ENCODE measurements at regions not wholly inside any gene's neighbourhood (a gene's known extent, or its start where the extent isn't known, plus 50 kb on each side); places are given as distances from the start of the nearest gene placed in this dataset.

DNA sequence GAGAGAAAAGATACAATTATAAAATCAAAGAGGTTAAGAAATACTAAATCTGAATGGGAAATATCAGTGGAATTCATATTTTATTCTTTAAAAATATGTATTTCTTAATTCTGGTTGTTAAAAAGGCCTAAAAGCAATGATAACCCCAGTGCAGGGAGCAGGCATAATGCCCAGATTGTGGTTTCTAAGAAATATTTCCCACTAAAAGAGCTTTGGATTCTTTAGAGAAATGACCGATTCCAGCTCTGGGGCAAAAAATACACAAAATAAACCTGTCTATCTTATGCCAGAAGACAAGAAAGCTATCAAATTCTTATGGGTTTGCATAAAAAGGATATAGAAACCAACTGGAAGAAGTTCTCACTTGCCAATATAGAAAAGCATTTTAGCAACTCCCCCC lies 71.6 kb downstream of the PDE6H start:
- no peaks in the 10 kb centered on the region for H3K27me3 ChIP-seq (ENCODE audit: control insufficient read depth, insufficient read depth, low read length)
- ChIA-PET CTCF (no interaction called here), POLR2A (ENCODE audit: unreplicated experiment) (no interaction called here)
- H2AK9ac ChIP-seq (replicated peaks; ENCODE audit: low read depth, low read length, poor library complexity): no peak overlapping the region
- no peak overlapping the region for H2AFZ ChIP-seq (replicated peaks; ENCODE audit: low read length, poor library complexity)
- H3K4me3 ChIP-seq (ENCODE audit: insufficient read depth, low read depth, low read length): no peak overlapping the region
- no peak overlapping the region for H2BK5ac ChIP-seq (ENCODE audit: low read depth, low read length, poor library complexity, severe bottlenecking)
- no peak overlapping the region for H3K56ac ChIP-seq (ENCODE audit: extremely low read depth, insufficient read depth, low read length)
- intact Hi-C loops (cut with micrococcal nuclease): no loop called here
- no peak overlapping the region for H2BK15ac ChIP-seq (ENCODE audit: low read depth, low read length)
- BruUV-seq (replicated peaks): no TSS peak
- H3K9me3 ChIP-seq (ENCODE audit: control insufficient read depth, insufficient read depth, low read length): no peaks in the 10 kb centered on the region
- no peak overlapping the region for H3K27ac ChIP-seq (ENCODE audit: insufficient read depth, low read length)
- no peak overlapping the region for H3K4ac ChIP-seq (ENCODE audit: low read depth, low read length)
- no peak overlapping the region for H2BK120ac ChIP-seq (ENCODE audit: low read depth, low read length)
- no peak overlapping the region for H3K4me2 ChIP-seq (ENCODE audit: low read depth, low read length)
- H2AK5ac ChIP-seq (ENCODE audit: low read depth, low read length): no peak overlapping the region
- in situ Hi-C loops (cut with MboI; ENCODE audit: low sequenced_read_pairs): no loop called here
- no peaks in the 10 kb centered on the region for H4K20me1 ChIP-seq (ENCODE audit: insufficient read depth, low read length)
- ATAC-seq (ENCODE audit: low read depth): no peak
- no CpG with 5 or more reads among the region's 1 CpG for WGBS, 2 experiments (ENCODE audit: extremely low coverage in 2 of 2, insufficient read length in 1 of 2)
- no peaks in the 10 kb centered on the region for H3K4me1 ChIP-seq (ENCODE audit: control insufficient read depth, insufficient read depth, low read length)
- H4K91ac ChIP-seq (ENCODE audit: insufficient read depth, low read depth, low read length): no peak overlapping the region
- no peak overlapping the region for H3K14ac ChIP-seq (replicated peaks; ENCODE audit: low read depth, low read length)
- no peak overlapping the region for H4K5ac ChIP-seq (ENCODE audit: low read depth, low read length)
- H3K9ac ChIP-seq (ENCODE audit: low read depth, low read length): no peak overlapping the region
- H3K18ac ChIP-seq (ENCODE audit: low read depth, low read length): no peak overlapping the region
- H3K9me1 ChIP-seq (ENCODE audit: insufficient read depth, low read length): no peaks in the 10 kb centered on the region
- no peak overlapping the region for H4K8ac ChIP-seq (ENCODE audit: low read depth in 2 of 2, low read length in 2 of 2)
- TF ChIP-seq BHLHE40 (IDR thresholded peaks at IDR 0.05; ENCODE audit: low read depth, low read length): no peak
- no peak for TF ChIP-seq MAFK (IDR thresholded peaks at IDR 0.05; ENCODE audit: low read depth, low read length)
- no peak for DNase-seq
- H3K79me1 ChIP-seq (ENCODE audit: low read depth in 1 of 2, low read length in 2 of 2): no peaks in the 10 kb centered on the region
- no peaks in the 10 kb centered on the region for H3K36me3 ChIP-seq (ENCODE audit: control insufficient read depth, insufficient read depth, low read length)
- dilution Hi-C loops (cut with HindIII; ENCODE audit: low sequenced_read_pairs, unreplicated experiment): no loop called here
- H3K23ac ChIP-seq (ENCODE audit: low read depth, low read length): no peak overlapping the region
- no peak overlapping the region for H2BK20ac ChIP-seq (ENCODE audit: low read depth, low read length)
